ENCODE measurements at regions not wholly inside any gene's neighbourhood (a gene's known extent, or its start where the extent isn't known, plus 50 kb on each side); places are given as distances from the start of the nearest gene placed in this dataset.
A peak's percentile ranks its signal among the peaks of the same experiment; 100 is the strongest.

DNA sequence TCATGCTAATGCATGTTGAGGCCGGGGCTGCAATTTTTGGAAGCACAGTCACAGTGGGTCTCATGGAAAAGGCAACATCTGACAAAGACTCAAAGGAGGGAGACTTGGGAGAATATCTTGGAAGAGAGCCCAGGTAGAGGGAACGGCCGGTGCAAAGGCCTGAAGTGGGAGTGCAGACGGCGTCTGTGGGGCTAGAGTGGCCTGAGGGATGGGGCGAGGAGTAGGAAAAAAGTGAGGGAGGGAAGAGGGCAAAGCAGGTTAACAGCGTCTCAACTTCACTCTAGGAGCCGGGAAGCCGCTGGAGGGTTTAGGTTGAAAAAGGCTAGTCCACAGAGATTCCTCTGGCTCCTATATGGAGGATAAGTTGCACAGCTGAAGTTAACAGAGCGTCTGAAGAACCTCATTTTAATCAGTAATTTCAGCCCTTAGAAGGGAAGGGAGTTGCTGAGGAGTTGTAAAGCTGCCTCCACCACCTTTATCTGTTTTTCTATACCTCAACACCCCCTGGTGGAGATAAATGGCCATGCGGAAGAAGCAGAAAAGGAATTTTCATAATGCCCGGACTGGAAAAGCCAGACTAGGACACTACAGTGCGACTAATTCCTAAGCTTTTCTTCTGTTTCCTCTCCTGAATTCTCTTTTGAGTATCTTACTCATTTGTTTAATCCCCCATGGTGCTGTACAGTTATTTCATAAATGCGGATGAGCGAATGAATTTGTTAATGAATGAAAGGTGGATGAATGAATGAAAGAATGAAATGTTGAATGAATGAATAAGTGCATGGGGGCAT, 78.7 kb upstream of the ZNF281 start (continued):
- TF ChIP-seq, protein P1, sequence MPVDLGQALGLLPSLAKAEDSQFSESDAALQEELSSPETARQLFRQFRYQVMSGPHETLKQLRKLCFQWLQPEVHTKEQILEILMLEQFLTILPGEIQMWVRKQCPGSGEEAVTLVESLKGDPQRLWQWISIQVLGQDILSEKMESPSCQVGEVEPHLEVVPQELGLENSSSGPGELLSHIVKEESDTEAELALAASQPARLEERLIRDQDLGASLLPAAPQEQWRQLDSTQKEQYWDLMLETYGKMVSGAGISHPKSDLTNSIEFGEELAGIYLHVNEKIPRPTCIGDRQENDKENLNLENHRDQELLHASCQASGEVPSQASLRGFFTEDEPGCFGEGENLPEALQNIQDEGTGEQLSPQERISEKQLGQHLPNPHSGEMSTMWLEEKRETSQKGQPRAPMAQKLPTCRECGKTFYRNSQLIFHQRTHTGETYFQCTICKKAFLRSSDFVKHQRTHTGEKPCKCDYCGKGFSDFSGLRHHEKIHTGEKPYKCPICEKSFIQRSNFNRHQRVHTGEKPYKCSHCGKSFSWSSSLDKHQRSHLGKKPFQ (tag by site-specific recombination; IDR thresholded peaks at IDR 0.05), result no peak
- TF ChIP-seq REPIN1 (tag by site-specific recombination; IDR thresholded peaks at IDR 0.05; ENCODE audit: low read depth) (peak; percentile 96; the same call in 1 of the 2 replicates), GLI2 (tag by site-specific recombination; IDR thresholded peaks at IDR 0.05; ENCODE audit: borderline replicate concordance, low read depth) (no peak), ZBTB21 (tag by site-specific recombination; IDR thresholded peaks at IDR 0.05) (no peak), ZNF398 (tag by site-specific recombination; IDR thresholded peaks at IDR 0.05) (peak; percentile 39; the same call in 1 of the 2 replicates), EGR2 (tag by site-specific recombination; IDR thresholded peaks at IDR 0.05; ENCODE audit: low read depth) (0 out of 2 replicates have a peak, but pooled peaks have one; percentile 14), ZNF664 (tag by site-specific recombination; IDR thresholded peaks at IDR 0.05) (peak; percentile 64; the same call in 1 of the 2 replicates), SALL2 (tag by site-specific recombination; IDR thresholded peaks at IDR 0.05; ENCODE audit: borderline replicate concordance) (no peak), ZNF19 (tag by site-specific recombination; IDR thresholded peaks at IDR 0.05; ENCODE audit: low read depth) (no peak), ZNF416 (tag by site-specific recombination; IDR thresholded peaks at IDR 0.05) (no peak), KLF9 (tag by site-specific recombination; IDR thresholded peaks at IDR 0.05; ENCODE audit: low read depth) (no peak), ZNF629 (tag by site-specific recombination; IDR thresholded peaks at IDR 0.05) (0 out of 2 replicates have a peak, but pooled peaks have one; percentile 11), FEZF1 (tag by site-specific recombination; IDR thresholded peaks at IDR 0.05) (no peak), ZBTB8A (tag by site-specific recombination; IDR thresholded peaks at IDR 0.05) (peak; percentile 74), ZNF645 (tag by site-specific recombination; IDR thresholded peaks at IDR 0.05) (no peak), ZSCAN18 (tag by site-specific recombination; IDR thresholded peaks at IDR 0.05) (no peak), ZFP37 (tag by site-specific recombination; IDR thresholded peaks at IDR 0.05) (peak; percentile 48; the same call in 1 of the 2 replicates), SP7 (tag by site-specific recombination; IDR thresholded peaks at IDR 0.05) (0 out of 2 replicates have a peak, but pooled peaks have one; percentile 15), ZNF37A (tag by site-specific recombination; IDR thresholded peaks at IDR 0.05) (no peak), ZNF624 (tag by site-specific recombination; IDR thresholded peaks at IDR 0.05) (no peak), ZNF26 (tag by site-specific recombination; IDR thresholded peaks at IDR 0.05) (no peak), ELK4 (IDR thresholded peaks at IDR 0.05; ENCODE audit: borderline replicate concordance, low read depth, low read length) (no peak)
- TF ChIP-seq, protein P2, sequence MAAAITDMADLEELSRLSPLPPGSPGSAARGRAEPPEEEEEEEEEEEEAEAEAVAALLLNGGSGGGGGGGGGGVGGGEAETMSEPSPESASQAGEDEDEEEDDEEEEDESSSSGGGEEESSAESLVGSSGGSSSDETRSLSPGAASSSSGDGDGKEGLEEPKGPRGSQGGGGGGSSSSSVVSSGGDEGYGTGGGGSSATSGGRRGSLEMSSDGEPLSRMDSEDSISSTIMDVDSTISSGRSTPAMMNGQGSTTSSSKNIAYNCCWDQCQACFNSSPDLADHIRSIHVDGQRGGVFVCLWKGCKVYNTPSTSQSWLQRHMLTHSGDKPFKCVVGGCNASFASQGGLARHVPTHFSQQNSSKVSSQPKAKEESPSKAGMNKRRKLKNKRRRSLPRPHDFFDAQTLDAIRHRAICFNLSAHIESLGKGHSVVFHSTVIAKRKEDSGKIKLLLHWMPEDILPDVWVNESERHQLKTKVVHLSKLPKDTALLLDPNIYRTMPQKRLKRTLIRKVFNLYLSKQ (tag by site-specific recombination; IDR thresholded peaks at IDR 0.05; ENCODE audit: borderline replicate concordance), result no peak
- TF ChIP-seq, protein P3, sequence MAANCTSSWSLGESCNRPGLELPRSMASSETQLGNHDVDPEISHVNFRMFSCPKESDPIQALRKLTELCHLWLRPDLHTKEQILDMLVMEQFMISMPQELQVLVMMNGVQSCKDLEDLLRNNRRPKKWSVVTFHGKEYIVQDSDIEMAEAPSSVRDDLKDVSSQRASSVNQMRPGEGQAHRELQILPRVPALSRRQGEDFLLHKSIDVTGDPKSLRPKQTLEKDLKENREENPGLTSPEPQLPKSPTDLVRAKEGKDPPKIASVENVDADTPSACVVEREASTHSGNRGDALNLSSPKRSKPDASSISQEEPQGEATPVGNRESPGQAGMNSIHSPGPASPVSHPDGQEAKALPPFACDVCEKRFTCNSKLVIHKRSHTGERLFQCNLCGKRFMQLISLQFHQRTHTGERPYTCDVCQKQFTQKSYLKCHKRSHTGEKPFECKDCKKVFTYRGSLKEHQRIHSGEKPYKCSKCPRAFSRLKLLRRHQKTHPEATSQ (tag by site-specific recombination; IDR thresholded peaks at IDR 0.05), result no peak
- TF ChIP-seq, protein P4, sequence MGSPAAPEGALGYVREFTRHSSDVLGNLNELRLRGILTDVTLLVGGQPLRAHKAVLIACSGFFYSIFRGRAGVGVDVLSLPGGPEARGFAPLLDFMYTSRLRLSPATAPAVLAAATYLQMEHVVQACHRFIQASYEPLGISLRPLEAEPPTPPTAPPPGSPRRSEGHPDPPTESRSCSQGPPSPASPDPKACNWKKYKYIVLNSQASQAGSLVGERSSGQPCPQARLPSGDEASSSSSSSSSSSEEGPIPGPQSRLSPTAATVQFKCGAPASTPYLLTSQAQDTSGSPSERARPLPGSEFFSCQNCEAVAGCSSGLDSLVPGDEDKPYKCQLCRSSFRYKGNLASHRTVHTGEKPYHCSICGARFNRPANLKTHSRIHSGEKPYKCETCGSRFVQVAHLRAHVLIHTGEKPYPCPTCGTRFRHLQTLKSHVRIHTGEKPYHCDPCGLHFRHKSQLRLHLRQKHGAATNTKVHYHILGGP (tag by site-specific recombination; IDR thresholded peaks at IDR 0.05), result no peak

Data from HEK293 (cell line).